ENCODE measurements at regions not wholly inside any gene's neighbourhood (a gene's known extent, or its start where the extent isn't known, plus 50 kb on each side); places are given as distances from the start of the nearest gene placed in this dataset.

DNA sequence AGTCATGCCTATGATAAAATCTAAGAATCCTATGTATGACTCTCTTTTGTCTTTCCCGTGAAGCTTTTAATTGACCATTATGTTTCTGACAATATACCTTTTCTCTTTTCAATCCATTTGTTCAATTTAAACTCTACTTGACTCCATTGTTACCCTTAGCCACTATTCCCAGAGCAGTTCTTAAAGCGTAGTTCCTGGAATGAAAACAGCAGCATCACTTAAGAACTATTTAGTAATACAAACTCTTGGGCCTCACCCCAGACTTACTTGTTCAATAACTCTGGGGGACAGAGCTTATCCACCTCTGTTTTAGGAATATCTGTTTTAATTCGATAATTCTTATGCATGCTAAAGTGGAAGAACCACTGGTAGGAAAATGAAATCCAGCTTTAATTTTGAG, 358.4 kb downstream of the PRR32 start:
- ATAC-seq: no peak
- H3K4me1 ChIP-seq (ENCODE audit: control insufficient read depth, insufficient read depth, low read length): no peaks in the 10 kb centered on the region
- TF ChIP-seq, protein P1, sequence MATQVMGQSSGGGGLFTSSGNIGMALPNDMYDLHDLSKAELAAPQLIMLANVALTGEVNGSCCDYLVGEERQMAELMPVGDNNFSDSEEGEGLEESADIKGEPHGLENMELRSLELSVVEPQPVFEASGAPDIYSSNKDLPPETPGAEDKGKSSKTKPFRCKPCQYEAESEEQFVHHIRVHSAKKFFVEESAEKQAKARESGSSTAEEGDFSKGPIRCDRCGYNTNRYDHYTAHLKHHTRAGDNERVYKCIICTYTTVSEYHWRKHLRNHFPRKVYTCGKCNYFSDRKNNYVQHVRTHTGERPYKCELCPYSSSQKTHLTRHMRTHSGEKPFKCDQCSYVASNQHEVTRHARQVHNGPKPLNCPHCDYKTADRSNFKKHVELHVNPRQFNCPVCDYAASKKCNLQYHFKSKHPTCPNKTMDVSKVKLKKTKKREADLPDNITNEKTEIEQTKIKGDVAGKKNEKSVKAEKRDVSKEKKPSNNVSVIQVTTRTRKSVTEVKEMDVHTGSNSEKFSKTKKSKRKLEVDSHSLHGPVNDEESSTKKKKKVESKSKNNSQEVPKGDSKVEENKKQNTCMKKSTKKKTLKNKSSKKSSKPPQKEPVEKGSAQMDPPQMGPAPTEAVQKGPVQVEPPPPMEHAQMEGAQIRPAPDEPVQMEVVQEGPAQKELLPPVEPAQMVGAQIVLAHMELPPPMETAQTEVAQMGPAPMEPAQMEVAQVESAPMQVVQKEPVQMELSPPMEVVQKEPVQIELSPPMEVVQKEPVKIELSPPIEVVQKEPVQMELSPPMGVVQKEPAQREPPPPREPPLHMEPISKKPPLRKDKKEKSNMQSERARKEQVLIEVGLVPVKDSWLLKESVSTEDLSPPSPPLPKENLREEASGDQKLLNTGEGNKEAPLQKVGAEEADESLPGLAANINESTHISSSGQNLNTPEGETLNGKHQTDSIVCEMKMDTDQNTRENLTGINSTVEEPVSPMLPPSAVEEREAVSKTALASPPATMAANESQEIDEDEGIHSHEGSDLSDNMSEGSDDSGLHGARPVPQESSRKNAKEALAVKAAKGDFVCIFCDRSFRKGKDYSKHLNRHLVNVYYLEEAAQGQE (IDR thresholded peaks at IDR 0.05; ENCODE audit: insufficient read depth in 1 of 2, low read depth in 2 of 2, low read length in 1 of 2): no peak
- no peak for TF ChIP-seq CTCF (IDR thresholded peaks at IDR 0.05)
- TF ChIP-seq POLR2AphosphoS5 (IDR thresholded peaks at IDR 0.05; ENCODE audit: low read depth, low read length): no peak
- TF ChIP-seq SIN3A (IDR thresholded peaks at IDR 0.05; ENCODE audit: borderline replicate concordance, insufficient read depth, low read depth, low read length): no peak
- no peak for TF ChIP-seq TCF7L2 (IDR thresholded peaks at IDR 0.05; ENCODE audit: low read depth, low read length)
- H3K4me3 ChIP-seq (ENCODE audit: low read depth in 2 of 2, low read length in 2 of 2): no peak overlapping the region
- no TSS peak for BruUV-seq (replicated peaks)
- CTCF ChIA-PET: no interaction called here
- no peaks in the 10 kb centered on the region for H3K36me3 ChIP-seq (ENCODE audit: control insufficient read depth, insufficient read depth, low read length)
- intact Hi-C loops (cut with micrococcal nuclease; ENCODE audit: unreplicated experiment): no loop called here
- in situ Hi-C loops (cut with HindIII; ENCODE audit: low pct_unique_long_range_greater_than_20kb, low sequenced_read_pairs): no loop called here
- DNase-seq (ENCODE audit: low read depth, low spot score): no peak
- no peaks in the 10 kb centered on the region for H3K27me3 ChIP-seq (ENCODE audit: control insufficient read depth, insufficient read depth, low read length)
- no peak overlapping the region for H3K27ac ChIP-seq (ENCODE audit: low read length)
- no peaks in the 10 kb centered on the region for H3K9me3 ChIP-seq (ENCODE audit: control insufficient read depth, insufficient read depth, low read depth, low read length)
- POLR2A ChIA-PET: no interaction called here

DNA sequence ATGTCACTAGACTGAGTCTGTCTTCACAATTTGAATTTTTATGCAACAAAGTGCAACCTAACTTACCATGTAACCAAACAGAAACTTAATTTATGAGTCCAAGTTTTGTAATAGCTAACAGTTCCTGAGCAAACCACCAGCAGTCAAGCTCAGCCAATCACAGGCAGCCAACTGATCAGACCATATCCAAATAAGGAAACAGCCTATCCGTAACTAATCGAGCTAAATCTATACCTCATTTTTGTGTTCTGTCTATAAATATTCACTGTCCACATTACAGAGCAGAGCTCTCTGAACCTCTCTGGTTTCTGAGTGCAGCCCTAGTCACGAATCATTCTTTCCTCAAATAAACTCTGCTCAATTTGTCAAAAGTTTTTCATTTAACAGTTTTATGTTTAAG, 367.6 kb downstream of the PRR32 start:
- no peaks in the 10 kb centered on the region for H3K4me1 ChIP-seq (ENCODE audit: control insufficient read depth, insufficient read depth, low read length)
- H3K9me3 ChIP-seq (ENCODE audit: control insufficient read depth, insufficient read depth, low read depth, low read length): no peaks in the 10 kb centered on the region
- no peak for TF ChIP-seq CTCF (IDR thresholded peaks at IDR 0.05)
- TF ChIP-seq, protein P1 (IDR thresholded peaks at IDR 0.05; ENCODE audit: insufficient read depth in 1 of 2, low read depth in 2 of 2, low read length in 1 of 2): no peak
- POLR2A ChIA-PET: no interaction called here
- H3K4me3 ChIP-seq (ENCODE audit: low read depth in 2 of 2, low read length in 2 of 2): no peak overlapping the region
- in situ Hi-C loops (cut with HindIII; ENCODE audit: low pct_unique_long_range_greater_than_20kb, low sequenced_read_pairs): no loop called here
- no peak overlapping the region for H3K27ac ChIP-seq (ENCODE audit: low read length)
- H3K36me3 ChIP-seq (ENCODE audit: control insufficient read depth, insufficient read depth, low read length): no peaks in the 10 kb centered on the region
- DNase-seq (ENCODE audit: low read depth, low spot score): no peak
- no peak for ATAC-seq
- CTCF ChIA-PET: no interaction called here
- BruUV-seq (replicated peaks): no TSS peak
- H3K27me3 ChIP-seq (ENCODE audit: control insufficient read depth, insufficient read depth, low read length): no peaks in the 10 kb centered on the region
- intact Hi-C loops (cut with micrococcal nuclease; ENCODE audit: unreplicated experiment): no loop called here
